Suppressor macrophage treated with lipopolysaccharide for 1 hour (primary cell): ENCODE measurements at regions not wholly inside any gene's neighbourhood (a gene's known extent, or its start where the extent isn't known, plus 50 kb on each side); places are given as distances from the start of the nearest gene placed in this dataset.
"Not testable (repeated sequence)": the region's sequence is repeated elsewhere in the genome, so short reads cannot be mapped to it uniquely, and the experiment has no call there.

ENCODE experiments used
- DNase-seq, 3 donors: peaks; one replicate each; pipeline ENCODE4 v3.0.0-alpha.2; 2020 to 2022

- DNase-seq = not testable (repeated sequence)
Observed at GRCh38 chr12:9543341-9543740, 64.4 kb downstream of the KLRB1 start.

- DNase-seq = not testable (repeated sequence)
Observed at GRCh38 chr12:9542827-9543226, 64.9 kb downstream of the KLRB1 start.

- not testable (repeated sequence) for DNase-seq
Observed at GRCh38 chr12:9515925-9516324, 91.8 kb downstream of the KLRB1 start.

GRCh38 chr12:9512695-9513094, 95.0 kb downstream of the KLRB1 start:
- DNase-seq = not testable (repeated sequence)

GRCh38 chr12:9510392-9511011, 97.2 kb downstream of the KLRB1 start:
- not testable (repeated sequence) for DNase-seq

GRCh38 chr12:9509464-9510161, 98.1 kb downstream of the KLRB1 start:
- peak in 1 of 3 donors; percentile 1 for DNase-seq

GRCh38 chr12:9506746-9507145, 101.0 kb downstream of the KLRB1 start:
- DNase-seq = no peak

GRCh38 chr12:9503384-9503783, 104.3 kb downstream of the KLRB1 start:
- DNase-seq = not testable (repeated sequence)

GRCh38 chr12:9502845-9503244, 104.9 kb downstream of the KLRB1 start:
- DNase-seq = not testable (repeated sequence)

- peak; percentile 61 to 80 (median 79) for DNase-seq
Observed at GRCh38 chr12:9493325-9493724, 114.4 kb downstream of the KLRB1 start.

GRCh38 chr12:9481289-9481688, 126.4 kb downstream of the KLRB1 start:
- DNase-seq = not testable (repeated sequence)

- DNase-seq = not testable (repeated sequence)
Observed at GRCh38 chr12:9474197-9474596, 133.5 kb downstream of the KLRB1 start.

GRCh38 chr12:9473638-9474037, 134.1 kb downstream of the KLRB1 start:
- DNase-seq = not testable (repeated sequence)

GRCh38 chr12:9471501-9471900, 136.2 kb downstream of the KLRB1 start:
- DNase-seq = not testable (repeated sequence)

GRCh38 chr12:9470367-9470766, 137.3 kb downstream of the KLRB1 start:
- not testable (repeated sequence) for DNase-seq

- not testable (repeated sequence) for DNase-seq
Observed at GRCh38 chr12:9469956-9470355, 137.8 kb downstream of the KLRB1 start.

- not testable (repeated sequence) for DNase-seq
Observed at GRCh38 chr12:9469463-9469862, 138.3 kb downstream of the KLRB1 start.

- peak; percentile 69 to 76 (median 73) for DNase-seq
Observed at GRCh38 chr12:9468998-9469397, 138.7 kb downstream of the KLRB1 start.

- DNase-seq = not testable (repeated sequence)
Observed at GRCh38 chr12:9468144-9468543, 139.6 kb downstream of the KLRB1 start.

- DNase-seq = no peak
Observed at GRCh38 chr12:9464408-9464807, 143.3 kb downstream of the KLRB1 start.

- DNase-seq = not testable (repeated sequence)
Observed at GRCh38 chr12:9455516-9455915, 152.2 kb downstream of the KLRB1 start.

- peak in 1 of 3 donors; percentile 19 for DNase-seq
Observed at GRCh38 chr12:9454021-9454420, 153.7 kb downstream of the KLRB1 start.

GRCh38 chr12:9450127-9450567, 157.6 kb downstream of the KLRB1 start:
- peak in 1 of 3 donors; percentile 18 for DNase-seq

GRCh38 chr12:9449657-9450126, 158.0 kb downstream of the KLRB1 start:
- DNase-seq = not testable (repeated sequence)
